ENCODE measurements at regions not wholly inside any gene's neighbourhood (a gene's known extent, or its start where the extent isn't known, plus 50 kb on each side); places are given as distances from the start of the nearest gene placed in this dataset.

DNA sequence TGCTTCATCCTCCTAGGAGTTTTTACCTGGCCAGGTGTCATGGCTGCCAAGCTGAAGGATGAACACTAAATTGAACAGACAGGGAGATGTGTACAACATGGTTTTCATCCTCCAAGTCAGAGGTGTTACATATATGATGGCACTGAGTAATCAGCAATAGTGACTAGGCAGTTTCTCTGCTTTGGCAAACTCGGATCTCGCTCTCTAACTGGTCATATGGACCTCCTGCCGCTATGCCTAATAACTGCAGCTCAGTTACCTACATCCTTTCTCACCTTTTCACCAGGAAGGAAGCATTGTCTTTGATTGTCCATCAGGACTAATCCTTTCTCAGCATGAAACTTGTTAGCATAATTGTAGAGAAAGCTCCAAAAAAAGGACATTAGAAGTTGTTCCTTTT, 175.9 kb upstream of the PLSCR5 start:
- TF ChIP-seq SPI1 (IDR thresholded peaks at IDR 0.05; ENCODE audit: low read depth, low read length), result no peak
- no peak for TF ChIP-seq POLR2A (IDR thresholded peaks at IDR 0.05; ENCODE audit: low read depth, low read length)
- TF ChIP-seq POLR2AphosphoS5 (IDR thresholded peaks at IDR 0.05; ENCODE audit: low read depth, low read length), result no peak
- TF ChIP-seq PAX5 (IDR thresholded peaks at IDR 0.05; ENCODE audit: insufficient read depth, low read length, severe bottlenecking), result no peak

Measured in GM12891 (cell line).